Neural cell (in vitro differentiated cells): ENCODE measurements at regions not wholly inside any gene's neighbourhood (a gene's known extent, or its start where the extent isn't known, plus 50 kb on each side); places are given as distances from the start of the nearest gene placed in this dataset.

Experiments
- H2AFZ ChIP-seq: fragments of 200-600, 300-800 bp; sonication (generic), shearing (Covaris generic); 2 replicates; pipeline ENCODE4 v1.6.0; 2014; ENCODE audit warnings: low read depth, mild to moderate bottlenecking, antibody characterized with exemption, low read length, moderate library complexity
- H3F3A ChIP-seq: fragments of 200-600 bp; shearing (Covaris generic); 2 replicates; pipeline ENCODE4 v1.6.1; 2016; ENCODE audit warnings: mild to moderate bottlenecking, moderate library complexity, mixed read lengths, antibody characterized with exemption, low read length; ENCODE audit not compliant: insufficient read depth, poor library complexity, severe bottlenecking
- H3K27ac ChIP-seq: fragments of 200-600, 300-800 bp; sonication (generic), shearing (Covaris generic); 2 replicates; pipeline ENCODE4 v1.5.1; 2014; ENCODE audit warnings: mild to moderate bottlenecking, low read length, moderate library complexity
- H3K27me3 ChIP-seq: fragments of 300-800, 200-600 bp; sonication (generic), shearing (Covaris generic); 2 replicates; pipeline ENCODE4 v1.6.0; 2014; ENCODE audit warnings: mild to moderate bottlenecking, low read depth, low read length, moderate library complexity; ENCODE audit not compliant: insufficient read depth
- H3K36me3 ChIP-seq: fragments of 300-800, 200-600 bp; sonication (generic), shearing (Covaris generic); 2 replicates; pipeline ENCODE4 v1.5.1; 2014; ENCODE audit warnings: mild to moderate bottlenecking, antibody characterized with exemption, low read length, moderate library complexity; ENCODE audit not compliant: insufficient read depth
- H3K4me2 ChIP-seq: fragments of 300-800, 200-600 bp; sonication (generic), shearing (Covaris generic); 2 replicates; pipeline ENCODE4 v1.6.0; 2014; ENCODE audit warnings: mild to moderate bottlenecking, low read length
- H3K4me3 ChIP-seq: fragments of 300-800, 200-600 bp; sonication (generic), shearing (Covaris generic); 2 replicates; pipeline ENCODE4 v1.5.1; 2014; ENCODE audit warnings: mild to moderate bottlenecking, low read length, moderate library complexity
- H3K79me2 ChIP-seq: fragments of 200-600 bp; shearing (Covaris generic); replicated peaks from 2 replicates; pipeline ENCODE4 v1.6.0; 2014; ENCODE audit warnings: mild to moderate bottlenecking, low read length, moderate library complexity; ENCODE audit not compliant: insufficient read depth
- H3K9ac ChIP-seq: fragments of 300-800, 200-600 bp; sonication (generic), shearing (Covaris generic); 2 replicates; pipeline ENCODE4 v1.6.1; 2016; ENCODE audit warnings: mild to moderate bottlenecking, low read length, mixed read lengths
- H3K9me2 ChIP-seq: fragments of 200-600 bp; shearing (Covaris generic); 2 replicates; pipeline ENCODE4 v1.6.1; 2016; ENCODE audit warnings: mild to moderate bottlenecking, low read length, mixed read lengths; ENCODE audit not compliant: insufficient read depth
- H3K9me3 ChIP-seq: fragments of 200-600, 300-800 bp; sonication (generic), shearing (Covaris generic); 2 replicates; pipeline ENCODE4 v1.6.1; 2016; ENCODE audit warnings: mild to moderate bottlenecking, mixed run types, low read length, moderate library complexity, mixed read lengths
- H4K20me1 ChIP-seq: fragments of 200-600 bp; shearing (Covaris generic); 2 replicates; pipeline ENCODE4 v1.6.1; 2016; ENCODE audit warnings: mild to moderate bottlenecking, mixed run types; ENCODE audit not compliant: insufficient read depth
- CTCF ChIP-seq: fragments of 450-650 bp; IDR thresholded peaks from 2 replicates; pipeline ENCODE4 v1.5.1; 2014; ENCODE audit warnings: antibody characterized with exemption, mild to moderate bottlenecking, moderate library complexity; ENCODE audit not compliant: poor library complexity, severe bottlenecking
- EP300 ChIP-seq: fragments of 450-650 bp; conservative IDR thresholded peaks from 2 replicates; pipeline ENCODE4 v1.6.1; 2014; ENCODE audit warnings: antibody characterized with exemption, mild to moderate bottlenecking, moderate library complexity; ENCODE audit not compliant: poor library complexity, severe bottlenecking
- EZH2 ChIP-seq: fragments of 200-600, 300-800 bp; shearing (Covaris generic), sonication (generic); IDR thresholded peaks from 2 replicates; pipeline ENCODE4 v1.6.1; 2014; ENCODE audit warnings: antibody characterized with exemption, low read length, borderline replicate concordance, mild to moderate bottlenecking; ENCODE audit not compliant: insufficient read depth, poor library complexity, severe bottlenecking
- MXI1 ChIP-seq: fragments of 450-650 bp; conservative IDR thresholded peaks from 2 replicates; pipeline ENCODE4 v1.6.1; 2014; ENCODE audit warnings: antibody characterized with exemption, mild to moderate bottlenecking; ENCODE audit not compliant: poor library complexity, severe bottlenecking
- POLR2AphosphoS5 ChIP-seq: IDR thresholded peaks from 2 replicates; pipeline ENCODE4 v1.6.1; 2012
- RAD21 ChIP-seq: fragments of 450-650 bp; conservative IDR thresholded peaks from 2 replicates; pipeline ENCODE4 v1.6.1; 2014; ENCODE audit warnings: antibody characterized with exemption, mild to moderate bottlenecking, moderate library complexity
- REST ChIP-seq: IDR thresholded peaks from 2 replicates; pipeline ENCODE4 v1.6.1; 2012; ENCODE audit warnings: borderline replicate concordance
- SMC3 ChIP-seq: fragments of 450-650 bp; conservative IDR thresholded peaks from 2 replicates; pipeline ENCODE4 v1.6.1; 2014; ENCODE audit warnings: antibody characterized with exemption, mild to moderate bottlenecking, moderate library complexity; ENCODE audit not compliant: poor library complexity
- TAF1 ChIP-seq: IDR thresholded peaks from 2 replicates; pipeline ENCODE4 v1.6.1; 2012; ENCODE audit warnings: low read depth

GRCh38 chr4:116397714-116398113 is 687.7 kb downstream of the TRAM1L1 start:
- Histone ChIP-seq H3K79me2 (no peaks in the 10 kb centered on the region), H3F3A (no peaks in the 10 kb centered on the region), H3K9me3 (no peaks in the 10 kb centered on the region), H3K36me3 (no peaks in the 10 kb centered on the region), H3K9me2 (no peaks in the 10 kb centered on the region), H3K9ac (no peak overlapping the region), H3K27me3 (no peaks in the 10 kb centered on the region), H3K27ac (no peak overlapping the region), H3K4me3 (no peak overlapping the region), H2AFZ (no peak overlapping the region), H4K20me1 (no peaks in the 10 kb centered on the region), H3K4me2 (no peak overlapping the region)
- no peak for TF ChIP-seq POLR2AphosphoS5
- TF ChIP-seq SMC3, result no peak
- TF ChIP-seq MXI1, result no peak
- no peak for TF ChIP-seq TAF1

- Histone ChIP-seq H3K36me3 (no peaks in the 10 kb centered on the region), H3K4me3 (no peak overlapping the region), H3K27me3 (no peaks in the 10 kb centered on the region), H2AFZ (no peak overlapping the region), H3K4me2 (no peak overlapping the region), H3K79me2 (no peaks in the 10 kb centered on the region), H3K9ac (no peak overlapping the region), H3F3A (no peaks in the 10 kb centered on the region), H3K9me2 (no peaks in the 10 kb centered on the region), H4K20me1 (no peaks in the 10 kb centered on the region), H3K27ac (no peak overlapping the region), H3K9me3 (no peaks in the 10 kb centered on the region)
- TF ChIP-seq EZH2, result no peak
- TF ChIP-seq REST, result no peak
- no peak for TF ChIP-seq POLR2AphosphoS5
- no peak for TF ChIP-seq SMC3
- no peak for TF ChIP-seq EP300
- no peak for TF ChIP-seq MXI1
- no peak for TF ChIP-seq CTCF
- no peak for TF ChIP-seq TAF1
- TF ChIP-seq RAD21, result no peak
These were observed 688.1 kb downstream of the TRAM1L1 start for GRCh38 chr4:116397291-116397690.

- Histone ChIP-seq H3K27me3 (no peaks in the 10 kb centered on the region), H3K9me2 (no peaks in the 10 kb centered on the region), H3K4me2 (no peak overlapping the region), H3K79me2 (no peaks in the 10 kb centered on the region), H3K36me3 (no peaks in the 10 kb centered on the region), H3K4me3 (no peak overlapping the region), H3F3A (no peaks in the 10 kb centered on the region), H4K20me1 (no peaks in the 10 kb centered on the region), H3K9ac (no peak overlapping the region), H2AFZ (no peak overlapping the region), H3K27ac (no peak overlapping the region), H3K9me3 (no peaks in the 10 kb centered on the region)
- no peak for TF ChIP-seq MXI1
- TF ChIP-seq POLR2AphosphoS5, result no peak
- TF ChIP-seq EZH2, result no peak
- TF ChIP-seq SMC3, result no peak
- no peak for TF ChIP-seq REST
- no peak for TF ChIP-seq TAF1
- TF ChIP-seq RAD21, result no peak
- TF ChIP-seq EP300, result no peak
- no peak for TF ChIP-seq CTCF
These were observed 690.0 kb downstream of the TRAM1L1 start for GRCh38 chr4:116395408-116395807.
